Effector memory CD4-positive, alpha-beta T cell (primary cell): ENCODE measurements at regions not wholly inside any gene's neighbourhood (a gene's known extent, or its start where the extent isn't known, plus 50 kb on each side); places are given as distances from the start of the nearest gene placed in this dataset.

Experiments used
- DNase-seq, 3 donors: peaks; one replicate each; pipeline ENCODE4 v3.0.0-alpha.2; 2020
- H3K27ac ChIP-seq: 2 replicates; pipeline ENCODE4 v1.7.0; 2013; ENCODE audit warnings: mild to moderate bottlenecking, low read length, moderate library complexity; ENCODE audit not compliant: insufficient read depth, poor library complexity, severe bottlenecking
- H3K27me3 ChIP-seq: replicated peaks from 2 replicates; pipeline ENCODE4 v1.7.0; 2013; ENCODE audit warnings: mild to moderate bottlenecking, low read length; ENCODE audit not compliant: insufficient read depth, control insufficient read depth, poor library complexity, severe bottlenecking
- H3K36me3 ChIP-seq: 2 replicates; pipeline ENCODE4 v1.7.0; 2013; ENCODE audit warnings: mild to moderate bottlenecking, low read length, moderate library complexity; ENCODE audit not compliant: control insufficient read depth, insufficient read depth
- H3K4me1 ChIP-seq: 2 replicates; pipeline ENCODE4 v1.7.0; 2013; ENCODE audit warnings: low read length, mild to moderate bottlenecking; ENCODE audit not compliant: control insufficient read depth, insufficient read depth, poor library complexity, severe bottlenecking
- H3K4me3 ChIP-seq: 2 replicates; pipeline ENCODE4 v1.7.0; 2013; ENCODE audit warnings: low read length, low read depth, mild to moderate bottlenecking; ENCODE audit not compliant: insufficient read depth, poor library complexity, severe bottlenecking
- H3K9me3 ChIP-seq: 2 replicates; pipeline ENCODE4 v1.7.0; 2013; ENCODE audit warnings: mild to moderate bottlenecking, low read length, moderate library complexity; ENCODE audit not compliant: control insufficient read depth

DNA sequence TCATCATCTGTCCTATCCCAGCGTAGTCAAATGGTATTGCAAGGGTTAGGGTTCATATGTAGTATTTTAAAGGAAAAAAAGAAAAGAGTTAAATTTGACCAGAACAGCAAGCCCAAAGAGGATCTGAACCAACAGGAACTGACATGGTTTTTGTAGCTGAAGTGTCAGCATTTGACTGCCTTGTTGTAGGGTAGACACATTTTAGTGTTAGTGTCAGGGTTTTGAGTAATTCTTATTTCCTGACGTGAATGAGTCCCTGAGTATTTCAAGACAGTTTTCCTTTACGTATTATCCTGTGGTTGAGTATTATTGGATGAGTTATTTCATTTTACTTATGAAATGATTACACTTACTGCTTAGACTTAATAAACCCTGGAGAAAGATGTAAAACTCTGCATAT, 173.3 kb upstream of the ZEB2 start:
- Histone ChIP-seq H3K4me3 (no peak overlapping the region), H3K27ac (no peak overlapping the region), H3K36me3 (no peaks in the 10 kb centered on the region), H3K9me3 (no peaks in the 10 kb centered on the region), H3K27me3 (no peaks in the 10 kb centered on the region), H3K4me1 (no peaks in the 10 kb centered on the region)
- no peak for DNase-seq

DNA sequence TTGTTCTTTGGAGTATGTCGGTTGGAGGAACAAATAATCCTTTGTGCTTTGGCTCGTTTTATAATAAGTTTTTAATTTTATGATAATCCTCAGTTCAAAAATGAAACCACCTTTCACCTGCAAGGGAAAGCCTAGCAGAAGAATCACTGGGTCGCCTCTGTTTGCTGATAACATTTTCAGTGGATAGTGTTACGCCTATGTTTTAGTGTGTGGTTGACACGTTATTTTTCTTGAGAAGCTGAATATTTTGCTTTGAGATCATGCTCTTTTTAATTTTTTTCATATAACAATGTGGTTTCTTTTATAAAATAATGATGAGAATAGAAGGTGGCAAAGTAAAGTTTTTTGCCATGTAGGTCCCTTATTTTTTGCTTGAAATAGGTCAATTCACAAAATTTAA, 172.7 kb upstream of the ZEB2 start:
- no peaks in the 10 kb centered on the region for H3K27me3 ChIP-seq
- no peak for DNase-seq
- no peak overlapping the region for H3K4me3 ChIP-seq
- H3K36me3 ChIP-seq, result no peaks in the 10 kb centered on the region
- no peak overlapping the region for H3K27ac ChIP-seq
- no peaks in the 10 kb centered on the region for H3K9me3 ChIP-seq
- no peaks in the 10 kb centered on the region for H3K4me1 ChIP-seq

DNA sequence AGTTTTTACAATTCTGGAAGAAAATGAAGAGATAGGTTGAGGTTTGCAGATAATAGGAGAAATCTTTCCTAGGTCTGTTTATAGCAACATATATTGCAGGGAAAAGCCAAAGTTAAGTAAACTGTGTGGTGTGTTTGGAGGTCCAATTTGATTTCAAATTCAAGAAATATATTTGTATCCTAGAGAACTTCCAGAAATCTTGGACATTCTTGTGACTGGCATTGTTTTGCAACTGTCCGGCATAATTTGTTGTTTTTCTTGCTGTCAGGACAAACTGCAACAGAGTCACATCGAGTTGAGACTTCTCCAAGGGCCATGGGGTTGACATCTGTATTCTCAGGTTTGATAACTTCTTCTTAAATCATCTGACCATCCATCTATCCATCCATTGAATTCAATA, 170.9 kb upstream of the ZEB2 start:
- no peak overlapping the region for H3K27ac ChIP-seq
- no peak overlapping the region for H3K4me3 ChIP-seq
- H3K27me3 ChIP-seq, result no peaks in the 10 kb centered on the region

DNA sequence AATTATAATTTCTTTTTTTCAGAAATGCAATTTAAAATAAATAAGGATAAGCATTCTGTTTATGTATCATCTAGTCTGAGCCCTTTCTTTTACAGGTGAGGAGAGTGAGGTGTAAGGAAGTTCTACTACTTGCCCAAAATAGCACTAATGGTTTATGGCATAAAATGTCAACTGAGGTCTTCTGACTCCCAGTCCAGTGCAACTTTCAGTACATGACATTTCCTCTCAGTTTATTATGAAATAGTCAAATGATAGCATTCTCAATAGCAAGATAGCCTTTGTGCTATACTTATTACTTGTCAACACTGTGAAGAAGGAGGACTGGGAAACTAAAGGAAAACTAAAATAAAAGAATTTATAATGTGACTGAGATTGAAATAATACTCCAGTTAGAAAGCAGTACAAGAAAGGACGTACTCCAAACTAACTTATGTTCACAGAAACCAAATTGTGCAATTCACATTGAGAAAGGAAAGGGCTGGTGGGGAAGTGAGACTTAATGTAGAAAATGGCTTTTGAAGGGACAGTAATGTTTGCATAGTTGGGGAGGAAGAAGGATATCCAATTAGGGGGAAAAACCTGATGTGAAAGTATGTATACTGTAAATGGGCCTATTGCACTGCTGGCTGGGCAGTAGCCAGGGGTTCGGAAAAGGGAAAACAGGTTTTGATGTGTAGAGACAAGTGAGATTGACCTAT, 166.7 kb upstream of the ZEB2 start:
- no peaks in the 10 kb centered on the region for H3K36me3 ChIP-seq
- DNase-seq, result no peak
- H3K4me3 ChIP-seq, result no peak overlapping the region
- no peaks in the 10 kb centered on the region for H3K9me3 ChIP-seq
- H3K27ac ChIP-seq, result no peak overlapping the region
- H3K4me1 ChIP-seq, result no peaks in the 10 kb centered on the region
- no peaks in the 10 kb centered on the region for H3K27me3 ChIP-seq

More for the DNA sequence above, 170.9 kb upstream of the ZEB2 start:
- H3K9me3 ChIP-seq, result no peaks in the 10 kb centered on the region
- no peaks in the 10 kb centered on the region for H3K4me1 ChIP-seq
- no peak for DNase-seq
- H3K36me3 ChIP-seq, result no peaks in the 10 kb centered on the region

DNA sequence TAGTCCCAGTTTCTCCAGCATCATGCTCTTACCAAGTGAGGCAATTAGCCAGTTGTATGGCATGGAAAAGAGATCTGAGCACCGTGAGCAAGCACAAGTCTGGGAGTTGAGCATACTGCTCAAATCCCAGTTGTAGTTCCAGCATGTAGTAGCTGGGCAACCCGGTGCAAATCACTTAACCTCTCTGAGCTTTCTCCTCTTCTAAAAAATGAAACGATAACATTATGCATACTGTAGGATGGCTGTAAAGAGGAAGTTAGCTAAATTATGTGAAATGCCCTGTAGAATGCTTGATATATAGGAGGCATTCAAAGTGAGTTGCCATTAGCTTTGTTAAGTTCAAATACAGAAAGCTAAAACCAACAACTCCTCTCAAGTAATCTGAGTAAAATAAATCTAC, 164.0 kb upstream of the ZEB2 start:
- Histone ChIP-seq H3K27ac (no peak overlapping the region), H3K4me3 (no peak overlapping the region), H3K9me3 (no peaks in the 10 kb centered on the region), H3K4me1 (no peaks in the 10 kb centered on the region), H3K36me3 (no peaks in the 10 kb centered on the region), H3K27me3 (no peaks in the 10 kb centered on the region)
- no peak for DNase-seq

DNA sequence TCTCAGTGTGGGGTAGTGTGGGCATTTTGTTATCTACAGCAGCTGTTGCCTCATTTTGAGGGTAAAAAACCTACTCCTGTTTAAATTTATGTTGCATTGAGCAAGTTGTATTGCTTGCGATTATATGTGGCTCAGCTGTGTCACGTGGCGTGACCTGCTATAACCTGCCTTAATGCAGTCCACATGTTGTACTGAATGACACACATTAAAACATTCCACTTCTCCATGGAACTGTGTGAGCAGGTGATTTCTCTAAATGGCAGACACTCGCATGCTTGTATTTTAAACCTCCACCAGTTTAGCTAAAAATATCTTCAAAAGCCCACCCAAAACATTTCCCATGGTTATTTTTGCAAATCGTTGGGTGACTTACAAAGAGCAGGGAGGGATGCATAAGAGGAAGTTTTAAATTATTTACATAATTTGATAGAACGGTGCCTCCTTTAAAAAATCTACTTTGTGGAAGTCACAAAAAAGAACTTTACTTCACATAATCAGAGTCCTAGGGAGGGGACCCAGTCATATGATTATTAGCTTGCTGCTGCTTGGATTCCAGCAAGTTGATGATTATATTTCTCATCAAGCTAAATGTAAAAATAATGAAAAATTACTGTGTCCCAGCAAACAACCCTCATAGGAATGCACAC, 163.3 kb upstream of the ZEB2 start:
- no peaks in the 10 kb centered on the region for H3K36me3 ChIP-seq
- H3K27ac ChIP-seq, result no peak overlapping the region
- no peak for DNase-seq
- H3K4me1 ChIP-seq, result no peaks in the 10 kb centered on the region
- H3K9me3 ChIP-seq, result no peaks in the 10 kb centered on the region
- H3K27me3 ChIP-seq, result no peaks in the 10 kb centered on the region
- H3K4me3 ChIP-seq, result no peak overlapping the region

DNA sequence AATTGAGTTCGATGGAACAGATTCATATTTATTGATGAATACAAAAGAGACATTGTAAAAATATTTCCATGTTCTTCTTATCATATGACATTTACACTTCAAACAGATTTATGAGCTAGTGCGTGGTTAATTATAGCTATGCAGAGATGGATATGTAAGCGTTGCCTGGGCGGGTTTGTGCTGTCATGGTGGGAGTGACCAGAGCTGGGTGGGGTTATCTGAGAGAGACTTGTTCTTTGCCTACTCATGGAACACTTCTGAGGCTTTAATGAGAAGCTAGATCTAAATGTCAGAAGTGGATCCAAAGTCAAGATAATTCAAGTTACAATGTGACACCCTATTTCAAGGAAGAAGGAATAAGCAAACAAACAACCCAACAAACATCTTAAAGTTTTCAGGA, 162.3 kb upstream of the ZEB2 start:
- Histone ChIP-seq H3K9me3 (no peaks in the 10 kb centered on the region), H3K36me3 (no peaks in the 10 kb centered on the region), H3K27me3 (no peaks in the 10 kb centered on the region), H3K4me3 (no peak overlapping the region), H3K4me1 (no peaks in the 10 kb centered on the region), H3K27ac (no peak overlapping the region)
- no peak for DNase-seq

DNA sequence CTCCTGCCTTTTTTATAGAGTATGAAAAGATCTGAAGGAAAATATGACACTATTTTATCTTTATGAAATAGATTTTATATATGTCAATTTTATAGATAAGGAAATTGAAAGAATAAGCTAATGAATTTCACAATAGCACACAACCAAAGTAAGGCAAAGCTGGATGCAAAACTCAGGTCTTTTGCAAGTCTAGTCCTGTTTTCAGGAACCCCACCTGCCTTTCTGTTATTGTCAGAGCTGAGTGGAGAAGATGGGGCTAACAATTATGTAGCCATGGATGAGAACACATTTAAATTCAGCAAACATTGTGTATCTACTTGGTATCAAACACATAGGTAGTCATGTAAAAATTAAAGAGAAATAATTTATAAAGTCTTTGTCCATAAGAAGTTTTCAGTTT, 161.5 kb upstream of the ZEB2 start:
- H3K27ac ChIP-seq, result no peak overlapping the region

DNA sequence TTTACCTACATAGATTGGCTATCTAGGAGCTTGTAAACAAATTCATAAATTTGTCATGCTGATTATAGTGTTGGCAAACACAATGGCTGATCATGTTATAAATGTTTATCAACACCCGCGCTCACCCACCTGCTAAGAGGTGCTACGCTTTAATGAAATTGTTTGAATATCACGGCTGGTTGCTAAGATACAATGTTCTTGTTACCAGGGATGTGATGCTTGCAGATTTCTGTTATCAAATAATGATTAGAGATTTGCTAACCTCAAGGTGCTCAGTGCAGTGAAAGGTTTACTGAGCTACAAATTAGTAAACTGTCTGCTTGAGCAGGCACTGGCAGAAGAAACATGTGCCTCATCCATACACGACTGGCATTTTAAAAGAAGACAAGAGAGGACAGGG, 160.0 kb upstream of the ZEB2 start:
- Histone ChIP-seq H3K4me3 (no peak overlapping the region), H3K27ac (no peak overlapping the region), H3K9me3 (no peaks in the 10 kb centered on the region), H3K4me1 (no peaks in the 10 kb centered on the region), H3K27me3 (no peaks in the 10 kb centered on the region), H3K36me3 (no peaks in the 10 kb centered on the region)
- no peak for DNase-seq

More for the DNA sequence above, 161.5 kb upstream of the ZEB2 start:
- Histone ChIP-seq H3K4me1 (no peaks in the 10 kb centered on the region), H3K27me3 (no peaks in the 10 kb centered on the region), H3K9me3 (no peaks in the 10 kb centered on the region), H3K4me3 (no peak overlapping the region), H3K36me3 (no peaks in the 10 kb centered on the region)
- no peak for DNase-seq

DNA sequence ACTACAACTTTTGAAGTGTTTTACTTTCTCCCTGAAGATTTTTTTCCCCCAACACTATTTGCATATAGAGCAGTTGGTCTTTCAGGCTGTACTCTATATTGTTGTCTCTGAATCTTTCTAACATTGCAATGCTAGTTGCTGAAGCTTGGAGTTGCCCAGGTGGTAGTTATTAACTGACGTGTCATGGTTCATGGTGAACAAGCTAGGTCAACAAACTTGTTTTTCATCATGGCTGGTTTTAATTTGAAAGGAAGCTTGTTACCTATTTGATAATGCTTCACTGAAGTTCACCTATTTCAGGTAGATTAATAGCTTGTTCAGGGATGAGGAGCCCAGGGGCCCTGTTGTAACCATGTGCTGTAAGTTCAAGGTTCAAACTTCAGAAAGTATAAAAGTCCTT, 158.8 kb upstream of the ZEB2 start:
- no peaks in the 10 kb centered on the region for H3K9me3 ChIP-seq

More for the DNA sequence above, 158.8 kb upstream of the ZEB2 start:
- no peak overlapping the region for H3K27ac ChIP-seq
- no peak overlapping the region for H3K4me3 ChIP-seq
- H3K27me3 ChIP-seq, result no peaks in the 10 kb centered on the region
- no peaks in the 10 kb centered on the region for H3K4me1 ChIP-seq
- DNase-seq, result no peak
- no peaks in the 10 kb centered on the region for H3K36me3 ChIP-seq
